Fibroblast of skin of right quadriceps (primary cell): ENCODE measurements at regions not wholly inside any gene's neighbourhood (a gene's known extent, or its start where the extent isn't known, plus 50 kb on each side); places are given as distances from the start of the nearest gene placed in this dataset.

Source experiments
- DNase-seq: peaks from one replicate; pipeline ENCODE4 v3.0.0-alpha.2; 2013

DNA sequence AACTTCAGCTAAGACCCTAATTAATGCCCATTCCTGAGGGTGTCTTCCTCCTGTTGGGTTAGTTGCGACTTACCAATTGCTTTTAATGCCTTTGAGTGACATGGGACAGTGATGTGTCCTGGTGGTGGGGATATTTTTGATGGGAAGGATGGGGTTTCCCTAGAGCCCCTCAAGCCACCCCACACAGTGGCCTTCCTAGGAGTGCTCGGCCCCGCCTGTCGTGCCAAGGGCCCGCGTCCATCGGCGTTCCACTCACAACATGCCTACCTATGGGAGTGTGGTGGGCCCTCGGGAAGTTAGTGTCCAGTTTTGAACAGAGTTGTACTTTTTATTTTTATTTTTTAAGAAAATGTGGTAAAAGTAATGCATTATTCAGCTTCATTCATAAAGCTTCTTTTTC is 50.1 kb upstream of the TSPAN2 start:
- DNase-seq: no peak
